OCI-M2 (cell line): ENCODE measurements at regions not wholly inside any gene's neighbourhood (a gene's known extent, or its start where the extent isn't known, plus 50 kb on each side); places are given as distances from the start of the nearest gene placed in this dataset.
"Not testable (repeated sequence)": the region's sequence is repeated elsewhere in the genome, so short reads cannot be mapped to it uniquely, and the experiment has no call there.

Experiments
- DNase-seq: peaks from one replicate; lab custom pipeline; 2025; ENCODE audit not compliant: unreplicated experiment; lab: John Stamatoyannopoulos, UW

DNA sequence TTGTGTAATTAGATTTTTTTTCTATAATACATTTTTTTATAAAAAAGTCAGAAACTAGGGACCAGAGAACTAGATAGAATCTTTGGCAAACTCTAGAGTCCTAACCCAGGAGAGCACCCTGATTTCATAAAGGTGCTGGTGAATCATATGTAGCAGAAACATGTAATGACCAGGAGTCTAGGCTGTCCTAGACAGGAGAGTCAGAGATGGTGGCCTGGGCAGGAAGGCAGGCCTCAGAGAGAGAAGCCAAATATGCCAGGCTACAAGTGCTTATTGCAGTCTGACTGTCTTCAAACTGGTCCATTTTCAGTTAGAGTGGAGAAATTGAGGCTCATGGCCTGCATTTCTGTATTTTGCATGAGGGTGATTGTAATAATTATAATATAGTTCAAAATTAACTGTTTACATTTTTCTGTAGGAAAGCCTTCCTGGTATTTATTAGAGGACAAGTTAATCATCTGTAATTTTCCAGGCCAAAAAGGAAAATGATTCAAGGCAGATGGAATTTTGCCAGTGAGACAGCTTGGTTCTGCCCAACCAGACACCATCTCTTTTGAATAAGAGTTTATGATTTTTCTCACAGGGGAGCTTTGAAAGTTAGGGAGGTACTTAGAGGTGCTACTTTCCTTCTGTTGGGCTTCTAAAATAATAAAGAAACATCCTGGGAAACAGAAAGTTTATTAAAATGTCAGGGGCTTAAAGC, 129.8 kb downstream of the S1PR1 start:
- DNase-seq = no peak

DNA sequence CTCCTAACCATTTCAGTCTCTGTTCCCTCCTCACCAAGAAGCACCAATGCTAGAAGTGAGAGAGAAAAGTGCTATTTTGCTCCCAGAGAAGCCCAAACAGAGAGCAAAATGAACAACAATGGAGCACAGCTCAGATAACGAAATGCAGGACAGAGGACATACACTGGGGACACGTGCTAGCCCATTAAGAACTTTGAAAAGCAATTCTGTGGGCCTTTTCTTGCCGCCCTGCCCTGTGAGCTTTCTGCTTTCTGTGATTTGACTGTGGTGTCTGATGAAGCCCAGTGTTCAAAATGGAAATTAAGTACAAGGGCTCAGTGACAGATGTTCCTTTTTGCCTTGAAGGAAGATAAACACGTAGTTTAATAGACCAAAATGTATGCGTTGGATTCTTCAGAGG, 130.8 kb downstream of the S1PR1 start:
- DNase-seq = no peak

- DNase-seq = no peak
Observed at GRCh38 chr1:101370488-101370887, 133.7 kb downstream of the S1PR1 start.

- no peak for DNase-seq
Observed at GRCh38 chr1:101371259-101371658, 134.4 kb downstream of the S1PR1 start.

GRCh38 chr1:101373570-101373969, 136.8 kb downstream of the S1PR1 start:
- DNase-seq = no peak

DNA sequence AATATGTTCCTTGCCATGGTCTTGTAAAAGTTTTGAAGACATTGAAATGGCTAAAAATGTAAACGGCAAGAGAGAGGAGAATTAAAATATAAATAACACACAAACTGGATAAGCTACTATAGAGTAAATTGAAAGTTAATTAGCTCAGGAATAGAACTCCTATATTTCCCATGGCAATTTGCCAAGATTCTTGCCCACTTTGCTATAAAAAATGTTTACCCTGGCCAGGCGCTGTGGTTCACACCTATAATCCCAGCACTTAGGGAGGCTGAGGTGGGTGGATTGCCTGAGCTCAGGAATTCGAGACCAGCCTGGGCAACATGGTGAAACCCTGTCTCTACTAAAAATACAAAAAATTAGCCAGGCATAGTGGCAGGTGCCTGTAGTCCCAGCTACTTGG, 138.6 kb downstream of the S1PR1 start:
- DNase-seq = not testable (repeated sequence)

DNA sequence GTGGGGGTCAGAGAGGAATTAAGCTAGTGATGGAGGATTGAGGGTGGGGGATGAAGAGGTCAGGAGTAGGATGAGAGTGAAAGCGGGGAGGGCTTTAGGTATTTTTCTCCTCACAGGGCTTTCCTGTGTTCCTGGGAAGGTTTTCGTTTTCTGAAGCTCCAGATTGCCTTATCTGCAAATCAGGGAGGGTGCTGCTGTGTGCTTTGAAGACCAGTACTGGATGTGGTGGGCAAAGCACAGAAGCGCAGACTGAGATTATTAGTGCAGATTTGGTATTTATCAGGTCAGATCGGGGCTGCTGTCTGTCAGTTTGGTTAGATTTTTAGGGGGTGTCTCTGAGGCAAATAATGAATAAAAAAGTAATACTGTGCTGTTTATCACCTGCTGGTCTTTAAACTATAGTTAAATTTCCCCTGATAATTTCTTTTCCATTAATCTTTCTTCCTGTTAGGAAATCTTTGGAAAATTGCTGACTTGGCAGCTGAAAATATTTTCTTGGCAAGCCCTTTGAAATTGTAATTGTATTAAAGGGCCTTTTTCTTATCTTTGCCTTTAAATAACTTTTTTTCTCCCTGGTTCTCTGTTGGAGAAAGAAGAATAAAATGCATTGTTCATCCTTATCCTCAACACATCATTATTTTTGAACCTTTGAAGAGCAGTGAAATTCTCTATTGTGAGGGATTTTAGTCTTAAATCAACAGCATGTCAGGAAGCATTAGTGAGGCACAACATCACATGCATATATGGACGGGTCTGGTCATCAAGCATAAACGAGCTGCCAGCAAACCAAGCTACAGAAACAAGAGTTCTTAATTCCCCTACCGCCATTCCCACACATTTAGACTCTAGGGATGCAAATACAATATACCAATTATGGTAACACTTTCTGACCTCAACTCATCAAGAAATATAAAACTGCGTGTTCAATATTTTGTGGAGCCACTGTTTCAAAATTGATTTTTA, 139.6 kb downstream of the S1PR1 start:
- DNase-seq = no peak

- no peak for DNase-seq
Observed at GRCh38 chr1:101377084-101377835, 140.4 kb downstream of the S1PR1 start.

DNA sequence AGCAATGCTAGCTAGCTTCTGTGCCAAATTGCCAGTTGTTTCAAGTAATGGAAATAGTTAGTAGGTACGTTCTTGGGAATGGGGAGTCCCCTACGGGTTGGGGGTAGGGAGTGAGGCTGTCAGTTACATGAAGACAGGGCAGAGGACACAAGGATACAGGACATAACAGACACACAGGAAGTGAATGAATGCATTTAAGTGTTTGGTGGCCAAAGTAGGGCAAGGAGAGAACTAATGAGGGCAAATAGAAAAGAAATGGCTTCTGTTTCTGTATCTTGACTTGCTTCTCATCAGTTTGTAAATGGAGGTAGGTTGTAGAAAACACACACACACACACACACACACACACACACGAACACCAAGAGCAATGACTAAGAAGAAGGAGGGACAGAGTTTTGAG, 142.2 kb downstream of the S1PR1 start:
- no peak for DNase-seq

- DNase-seq = no peak
Observed at GRCh38 chr1:101379950-101380349, 143.1 kb downstream of the S1PR1 start.

DNA sequence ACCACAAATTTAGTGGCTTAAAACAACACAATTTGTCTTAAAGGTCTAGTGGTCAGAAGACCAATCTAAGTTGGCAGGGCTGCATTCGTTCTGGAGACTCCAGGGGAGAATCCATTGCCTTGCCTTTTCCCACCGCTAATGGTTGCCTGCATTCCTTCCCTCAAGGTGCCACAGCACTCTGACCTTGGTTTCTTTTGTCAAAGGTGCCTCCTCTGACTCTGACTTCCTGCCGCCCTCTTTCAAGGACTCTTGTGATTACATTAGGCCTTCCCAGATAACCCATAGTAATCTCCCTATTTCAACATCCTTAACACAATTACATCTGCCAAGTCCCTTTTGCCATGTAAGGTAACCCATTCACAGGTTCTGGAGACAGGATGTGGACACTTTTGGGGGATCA, 145.3 kb downstream of the S1PR1 start:
- DNase-seq = no peak

DNA sequence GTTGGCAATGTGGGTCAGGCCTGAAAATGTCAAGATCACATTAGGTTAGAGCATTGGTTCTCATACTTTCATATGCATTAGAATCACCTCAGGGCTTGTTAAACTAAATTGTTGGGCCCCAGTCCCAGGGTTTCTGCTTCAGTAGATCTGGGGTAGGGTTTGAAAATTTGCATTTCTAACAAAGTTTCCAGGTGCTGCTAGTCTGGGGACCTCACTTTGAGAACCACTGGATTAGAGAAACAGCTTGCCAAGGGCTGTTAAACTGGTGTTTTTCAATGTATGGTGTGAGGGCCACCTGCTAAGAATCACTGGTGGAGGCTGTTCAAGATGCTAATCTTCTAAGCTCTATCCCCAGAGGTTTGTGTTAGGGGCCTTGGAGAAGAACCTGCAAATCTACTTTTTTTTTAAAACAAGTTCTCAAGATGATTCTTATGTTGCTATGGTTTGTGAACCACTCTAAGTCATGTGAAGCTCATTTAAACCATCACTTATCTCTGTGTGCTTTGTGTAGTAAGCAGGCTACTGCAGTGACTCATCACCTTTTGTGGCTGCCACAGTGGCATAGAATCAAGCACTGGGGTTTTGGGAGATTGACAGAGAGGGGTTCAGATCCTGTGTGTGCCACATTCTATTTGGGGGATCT, 152.2 kb downstream of the S1PR1 start:
- DNase-seq = no peak

GRCh38 chr1:101389547-101389929, 152.7 kb downstream of the S1PR1 start:
- no peak for DNase-seq

GRCh38 chr1:101392552-101392951, 155.7 kb downstream of the S1PR1 start:
- DNase-seq = no peak

DNA sequence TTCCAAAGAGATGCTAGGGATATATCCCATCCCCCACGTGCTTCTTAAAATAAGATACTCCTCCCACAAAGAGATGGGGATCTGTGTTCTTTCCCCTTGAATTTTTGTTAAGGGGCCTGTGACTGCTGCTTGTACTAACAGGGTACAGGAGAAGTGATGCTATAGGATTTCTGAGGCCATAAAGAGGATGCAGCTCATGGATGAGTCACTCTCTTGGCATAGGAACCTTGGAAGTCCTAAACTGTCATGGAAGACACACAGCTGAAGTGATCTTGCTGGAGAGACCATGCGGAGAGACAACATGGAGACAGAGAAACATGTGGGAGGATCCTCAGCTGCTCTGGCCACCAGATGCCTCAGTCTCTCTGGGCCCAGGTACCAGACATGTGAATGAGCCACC, 157.2 kb downstream of the S1PR1 start:
- no peak for DNase-seq

- DNase-seq = no peak
Observed at GRCh38 chr1:101399222-101399621, 162.4 kb downstream of the S1PR1 start.

DNA sequence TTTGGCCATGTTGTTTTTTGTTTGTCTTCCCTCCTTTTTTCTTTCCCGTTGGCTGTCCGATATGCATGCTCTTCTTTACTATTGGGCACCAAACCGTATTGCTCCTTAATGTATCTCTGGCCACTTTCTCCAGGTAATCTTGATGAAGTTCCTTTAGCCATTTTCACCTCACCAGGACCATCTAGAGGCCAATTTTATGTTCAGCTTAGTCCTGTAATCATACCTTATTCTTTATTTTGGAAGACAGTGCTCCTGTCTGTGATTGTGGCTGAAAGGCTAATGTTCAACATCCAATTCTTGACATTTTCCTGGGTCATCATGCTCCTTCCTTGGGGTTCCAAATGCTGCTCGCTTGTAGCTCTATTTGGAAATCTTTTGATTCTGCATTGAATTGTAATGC, 169.5 kb downstream of the S1PR1 start:
- no peak for DNase-seq

DNA sequence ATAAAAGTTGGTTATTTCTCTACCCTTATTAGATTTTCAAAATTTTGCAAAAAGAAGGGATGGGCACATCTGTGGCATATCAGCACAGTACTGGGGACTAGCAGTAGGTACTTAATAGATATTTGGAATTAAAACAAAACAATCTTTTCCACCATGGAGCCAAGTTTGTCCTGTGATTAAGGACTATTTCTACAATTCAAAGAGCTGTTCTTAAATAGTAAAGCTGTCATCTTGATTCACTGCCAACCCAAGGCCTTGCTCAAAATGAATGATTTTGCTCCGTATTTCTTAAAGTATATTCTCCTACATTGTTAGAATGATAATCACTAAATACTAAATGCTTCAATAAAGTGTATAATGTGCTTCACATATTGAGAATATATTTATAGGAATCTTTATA, 169.9 kb downstream of the S1PR1 start:
- no peak for DNase-seq

GRCh38 chr1:101407505-101408211, 170.8 kb downstream of the S1PR1 start:
- DNase-seq = no peak

DNA sequence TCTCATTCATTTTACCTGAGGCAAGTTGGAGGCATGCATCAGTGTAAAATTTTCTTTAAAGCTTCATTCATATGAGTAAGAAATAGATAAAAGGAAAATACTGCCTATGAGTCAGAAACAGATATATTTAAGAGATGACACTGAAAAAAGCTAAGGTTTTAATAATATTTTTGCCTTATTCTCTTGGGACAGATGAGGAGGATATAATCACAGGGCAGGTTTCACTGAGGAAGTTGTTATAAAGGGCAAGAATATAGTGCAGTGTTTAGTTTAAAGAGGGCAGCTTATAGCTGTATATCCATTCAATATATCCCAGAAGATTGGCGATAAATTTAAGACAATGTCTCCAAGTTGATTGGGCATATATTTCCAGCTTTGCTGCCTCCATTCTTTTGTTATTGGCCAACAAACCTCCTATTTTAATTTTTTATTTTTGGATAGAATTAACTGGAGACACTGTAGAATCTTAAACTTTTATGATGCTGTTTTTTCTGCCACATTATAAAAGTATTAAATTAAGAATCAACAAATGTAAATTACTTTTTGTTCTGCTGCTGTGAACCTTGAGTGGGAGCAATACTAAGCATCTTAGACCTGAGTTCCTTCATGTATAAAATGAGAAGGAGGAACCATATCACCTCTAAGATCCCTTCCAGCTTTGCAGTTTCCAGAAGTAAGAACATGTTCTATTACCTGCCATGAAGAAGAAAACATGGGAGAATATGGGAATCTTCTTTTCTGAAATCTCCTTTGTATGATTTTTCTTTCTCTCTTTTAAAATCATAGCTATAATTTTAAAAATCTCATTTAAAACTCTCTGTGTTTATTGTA, 171.6 kb downstream of the S1PR1 start:
- no peak for DNase-seq
